ENCODE measurements at regions not wholly inside any gene's neighbourhood (a gene's known extent, or its start where the extent isn't known, plus 50 kb on each side); places are given as distances from the start of the nearest gene placed in this dataset.

GRCh38 chr10:111590703-111591102, 513.9 kb downstream of the ADRA2A start:
- no peaks in the 10 kb centered on the region for H3K9me3 ChIP-seq (ENCODE audit: insufficient read depth, low read depth, low read length)
- no peak for TF ChIP-seq CTCF (conservative IDR thresholded peaks at IDR 0.05; ENCODE audit: low read length)
- no peak for TF ChIP-seq EZH2phosphoT487 (IDR thresholded peaks at IDR 0.05; ENCODE audit: borderline replicate concordance)
- H4K20me1 ChIP-seq (ENCODE audit: insufficient read depth, low read length, poor library complexity, severe bottlenecking) = no peaks in the 10 kb centered on the region
- H3F3A ChIP-seq (ENCODE audit: low read depth) = no peaks in the 10 kb centered on the region
- no peak overlapping the region for H3K4me3 ChIP-seq (ENCODE audit: low read length, poor library complexity, severe bottlenecking)
- no peak overlapping the region for H3K4me2 ChIP-seq (ENCODE audit: low read depth, low read length, poor library complexity, severe bottlenecking)
- no peak overlapping the region for H3K9ac ChIP-seq (ENCODE audit: low read depth, low read length, poor library complexity, severe bottlenecking)
- no peaks in the 10 kb centered on the region for H3K9me2 ChIP-seq (replicated peaks; ENCODE audit: low read depth, low read length)
- H3K79me2 ChIP-seq (ENCODE audit: insufficient read depth, low read length) = no peaks in the 10 kb centered on the region
- H3K36me3 ChIP-seq (ENCODE audit: insufficient read depth, low read length) = no peaks in the 10 kb centered on the region
- H2AFZ ChIP-seq (ENCODE audit: low read length) = no peak overlapping the region
- H3K27me3 ChIP-seq (ENCODE audit: insufficient read depth, low read length, poor library complexity, severe bottlenecking) = no peaks in the 10 kb centered on the region
- H3K4me1 ChIP-seq (ENCODE audit: insufficient read depth, low read length, poor library complexity, severe bottlenecking) = no peaks in the 10 kb centered on the region

DNA sequence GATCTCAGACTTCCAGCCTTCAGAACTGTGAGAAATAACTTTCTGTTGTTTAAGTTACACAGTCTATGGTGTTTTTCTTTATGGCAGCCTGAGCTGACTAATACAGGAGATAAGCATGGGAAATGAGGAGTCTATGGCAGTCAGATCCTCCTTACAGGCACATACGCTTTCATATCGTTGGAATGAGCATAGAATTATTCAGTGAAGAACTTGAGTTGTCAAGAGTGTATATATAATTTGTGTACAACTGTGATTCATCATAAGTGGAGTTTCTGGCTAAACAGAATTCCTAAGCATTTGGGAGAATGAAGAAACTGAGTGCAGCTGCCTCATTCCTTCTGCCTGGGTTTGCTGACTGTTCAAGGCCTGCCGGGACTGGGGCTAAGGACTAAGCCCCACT, 516.7 kb downstream of the ADRA2A start:
- Histone ChIP-seq H3K4me3 (ENCODE audit: low read length, poor library complexity, severe bottlenecking) (no peak overlapping the region), H3F3A (ENCODE audit: low read depth) (no peaks in the 10 kb centered on the region), H3K9me3 (ENCODE audit: insufficient read depth, low read depth, low read length) (no peaks in the 10 kb centered on the region), H3K36me3 (ENCODE audit: insufficient read depth, low read length) (no peaks in the 10 kb centered on the region), H3K4me2 (ENCODE audit: low read depth, low read length, poor library complexity, severe bottlenecking) (no peak overlapping the region), H2AFZ (ENCODE audit: low read length) (no peak overlapping the region), H4K20me1 (ENCODE audit: insufficient read depth, low read length, poor library complexity, severe bottlenecking) (no peaks in the 10 kb centered on the region), H3K9ac (ENCODE audit: low read depth, low read length, poor library complexity, severe bottlenecking) (no peak overlapping the region), H3K9me2 (replicated peaks; ENCODE audit: low read depth, low read length) (no peaks in the 10 kb centered on the region), H3K4me1 (ENCODE audit: insufficient read depth, low read length, poor library complexity, severe bottlenecking) (no peaks in the 10 kb centered on the region), H3K27me3 (ENCODE audit: insufficient read depth, low read length, poor library complexity, severe bottlenecking) (no peaks in the 10 kb centered on the region), H3K79me2 (ENCODE audit: insufficient read depth, low read length) (no peaks in the 10 kb centered on the region)
- TF ChIP-seq CTCF (conservative IDR thresholded peaks at IDR 0.05; ENCODE audit: low read length) (no peak), EZH2phosphoT487 (IDR thresholded peaks at IDR 0.05; ENCODE audit: borderline replicate concordance) (no peak)

GRCh38 chr10:111595173-111595572, 518.3 kb downstream of the ADRA2A start:
- Histone ChIP-seq H3K4me1 (ENCODE audit: insufficient read depth, low read length, poor library complexity, severe bottlenecking) (no peaks in the 10 kb centered on the region), H3K4me3 (ENCODE audit: low read length, poor library complexity, severe bottlenecking) (no peak overlapping the region), H3K9ac (ENCODE audit: low read depth, low read length, poor library complexity, severe bottlenecking) (no peak overlapping the region), H3K9me2 (replicated peaks; ENCODE audit: low read depth, low read length) (no peaks in the 10 kb centered on the region), H3K27me3 (ENCODE audit: insufficient read depth, low read length, poor library complexity, severe bottlenecking) (no peaks in the 10 kb centered on the region), H3F3A (ENCODE audit: low read depth) (no peaks in the 10 kb centered on the region), H3K9me3 (ENCODE audit: insufficient read depth, low read depth, low read length) (no peaks in the 10 kb centered on the region), H3K79me2 (ENCODE audit: insufficient read depth, low read length) (no peaks in the 10 kb centered on the region), H4K20me1 (ENCODE audit: insufficient read depth, low read length, poor library complexity, severe bottlenecking) (no peaks in the 10 kb centered on the region), H3K36me3 (ENCODE audit: insufficient read depth, low read length) (no peaks in the 10 kb centered on the region), H3K4me2 (ENCODE audit: low read depth, low read length, poor library complexity, severe bottlenecking) (no peak overlapping the region), H2AFZ (ENCODE audit: low read length) (no peak overlapping the region)
- TF ChIP-seq EZH2phosphoT487 (IDR thresholded peaks at IDR 0.05; ENCODE audit: borderline replicate concordance) = no peak
- no peak for TF ChIP-seq CTCF (conservative IDR thresholded peaks at IDR 0.05; ENCODE audit: low read length)

All from Loucy (cell line).